Skeletal muscle satellite cell (primary cell): ENCODE measurements at regions not wholly inside any gene's neighbourhood (a gene's known extent, or its start where the extent isn't known, plus 50 kb on each side); places are given as distances from the start of the nearest gene placed in this dataset.

Source experiments
- H3K27me3 ChIP-seq: 2 replicates; pipeline ENCODE4 v1.7.0; 2013; ENCODE audit warnings: low read length; ENCODE audit not compliant: control insufficient read depth, insufficient read depth
- H3K36me3 ChIP-seq: 2 replicates; pipeline ENCODE4 v1.7.0; 2013; ENCODE audit warnings: mild to moderate bottlenecking, control low read depth, low read length; ENCODE audit not compliant: insufficient read depth
- H3K4me1 ChIP-seq: 2 replicates; pipeline ENCODE4 v1.7.0; 2013; ENCODE audit warnings: low read length; ENCODE audit not compliant: control insufficient read depth, insufficient read depth
- H3K4me2 ChIP-seq: 2 replicates; pipeline ENCODE4 v1.7.0; 2013; ENCODE audit warnings: mild to moderate bottlenecking, low read length
- H3K4me3 ChIP-seq: 2 replicates; pipeline ENCODE4 v1.7.0; 2013; ENCODE audit warnings: low read length
- H3K9ac ChIP-seq: 2 replicates; pipeline ENCODE4 v1.7.0; 2013; ENCODE audit warnings: mild to moderate bottlenecking, low read depth, low read length, moderate library complexity
- H3K9me3 ChIP-seq: replicated peaks from 2 replicates; pipeline ENCODE4 v1.7.0; 2013; ENCODE audit warnings: mild to moderate bottlenecking, control low read depth, low read length

GRCh38 chr20:41939659-41940058 is 321.5 kb upstream of the CHD6 start:
- Histone ChIP-seq H3K9ac (no peak overlapping the region), H3K4me3 (no peak overlapping the region), H3K27me3 (no peaks in the 10 kb centered on the region), H3K9me3 (peaks cover 12% of the 10 kb centered on the region), H3K4me2 (no peak overlapping the region), H3K36me3 (no peaks in the 10 kb centered on the region), H3K4me1 (no peaks in the 10 kb centered on the region)

DNA sequence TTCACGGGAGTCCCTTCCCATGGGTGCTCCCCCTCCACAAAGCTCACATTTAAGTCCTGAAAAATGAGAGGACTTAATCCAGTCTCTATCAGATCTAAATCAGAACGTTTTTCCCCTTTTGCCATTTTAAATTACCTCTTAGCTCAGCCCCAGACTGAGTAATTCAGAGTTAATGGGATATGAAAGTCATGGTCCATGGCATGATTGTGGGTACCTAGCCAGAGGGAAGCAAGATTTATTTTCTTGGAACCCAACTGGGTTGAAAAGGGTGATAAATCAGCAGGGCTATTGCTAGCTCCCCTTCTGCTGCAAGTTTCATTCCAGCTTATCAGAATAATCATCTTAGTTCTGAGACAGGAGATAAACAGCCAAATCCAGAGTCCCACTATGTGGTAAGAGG is 320.2 kb upstream of the CHD6 start:
- no peaks in the 10 kb centered on the region for H3K27me3 ChIP-seq
- no peak overlapping the region for H3K9ac ChIP-seq
- peaks cover 12% of the 10 kb centered on the region for H3K9me3 ChIP-seq
- no peaks in the 10 kb centered on the region for H3K4me1 ChIP-seq
- H3K36me3 ChIP-seq, result no peaks in the 10 kb centered on the region
- H3K4me2 ChIP-seq, result no peak overlapping the region
- H3K4me3 ChIP-seq, result no peak overlapping the region

DNA sequence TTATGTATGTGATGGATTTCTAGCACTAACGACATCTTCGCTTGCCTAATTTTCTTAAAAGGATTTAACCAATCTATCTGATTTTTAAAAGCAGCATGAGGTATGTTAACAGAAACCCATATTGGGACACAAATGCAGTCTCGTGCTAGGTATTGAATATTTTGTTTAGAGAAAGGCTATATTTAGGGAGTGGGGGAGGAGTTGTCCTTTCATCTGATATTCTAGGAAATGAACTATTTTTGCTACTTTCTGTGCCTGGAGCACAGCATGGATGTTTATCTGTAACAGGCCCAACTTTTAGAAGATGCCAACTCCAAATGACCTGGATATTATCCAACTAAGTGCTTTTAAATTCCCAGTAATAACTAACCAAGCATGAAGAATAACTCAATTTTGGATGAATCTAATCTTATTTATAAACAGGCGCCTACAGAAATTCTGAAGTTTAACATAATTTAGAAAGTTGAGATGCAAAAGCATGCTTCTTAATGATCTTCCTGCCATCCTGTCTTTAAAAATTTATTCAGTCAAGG is 317.1 kb upstream of the CHD6 start:
- H3K9ac ChIP-seq, result no peak overlapping the region
- H3K4me3 ChIP-seq, result no peak overlapping the region
- no peaks in the 10 kb centered on the region for H3K27me3 ChIP-seq
- H3K9me3 ChIP-seq, result peaks cover 6% of the 10 kb centered on the region
- no peaks in the 10 kb centered on the region for H3K4me1 ChIP-seq
- no peaks in the 10 kb centered on the region for H3K36me3 ChIP-seq
- no peak overlapping the region for H3K4me2 ChIP-seq

DNA sequence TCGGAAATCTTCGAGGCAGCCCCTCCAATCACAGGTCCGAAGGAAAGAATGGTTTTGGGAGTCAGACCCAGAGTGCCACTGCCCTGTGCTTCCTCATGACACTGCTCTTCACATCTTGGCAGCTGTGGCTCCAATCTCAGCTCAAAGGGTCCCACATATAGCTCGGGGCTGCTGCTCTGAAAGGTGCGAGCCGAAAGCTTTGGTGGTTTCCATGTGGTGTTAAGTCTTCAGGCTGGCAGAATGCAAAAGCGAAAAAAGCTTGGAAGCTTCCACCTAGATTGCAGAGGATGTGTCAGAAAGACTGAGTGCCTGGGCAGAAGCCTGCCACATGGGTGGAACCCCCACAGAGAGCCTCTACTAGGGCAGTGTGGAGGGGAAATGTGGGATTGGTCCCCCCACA is 314.3 kb upstream of the CHD6 start:
- Histone ChIP-seq H3K9me3 (peaks cover 11% of the 10 kb centered on the region), H3K4me3 (no peak overlapping the region), H3K27me3 (no peaks in the 10 kb centered on the region), H3K9ac (no peak overlapping the region), H3K4me1 (no peaks in the 10 kb centered on the region), H3K4me2 (no peak overlapping the region), H3K36me3 (no peaks in the 10 kb centered on the region)

DNA sequence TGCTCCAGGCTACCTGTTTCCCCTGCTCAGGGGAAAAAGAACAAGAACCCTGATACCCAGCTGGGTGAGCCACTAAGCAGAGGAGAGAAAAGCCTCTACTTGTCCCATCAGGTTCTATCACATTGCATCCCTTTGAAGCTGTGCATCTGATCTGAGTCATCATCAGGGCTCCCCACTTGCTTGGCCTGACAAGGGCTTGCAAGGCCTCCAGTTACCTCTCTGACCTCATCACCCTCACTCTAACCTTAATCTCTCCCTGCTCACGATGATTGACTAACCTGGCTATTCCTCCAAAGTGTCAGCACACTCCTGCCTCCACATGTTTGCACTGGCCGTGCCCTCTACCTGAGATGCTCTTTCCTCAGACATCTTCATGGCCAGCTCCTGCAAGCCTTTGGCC is 309.5 kb upstream of the CHD6 start:
- no peak overlapping the region for H3K9ac ChIP-seq
- no peaks in the 10 kb centered on the region for H3K27me3 ChIP-seq
- H3K36me3 ChIP-seq, result no peaks in the 10 kb centered on the region
- no peak overlapping the region for H3K4me2 ChIP-seq
- H3K4me3 ChIP-seq, result no peak overlapping the region
- peaks cover 6% of the 10 kb centered on the region for H3K9me3 ChIP-seq
- H3K4me1 ChIP-seq, result no peaks in the 10 kb centered on the region

GRCh38 chr20:41927189-41927588 is 309.0 kb upstream of the CHD6 start:
- Histone ChIP-seq H3K4me2 (no peak overlapping the region), H3K4me3 (no peak overlapping the region), H3K9ac (no peak overlapping the region), H3K9me3 (peaks cover 6% of the 10 kb centered on the region), H3K27me3 (no peaks in the 10 kb centered on the region), H3K36me3 (no peaks in the 10 kb centered on the region), H3K4me1 (no peaks in the 10 kb centered on the region)

- H3K4me3 ChIP-seq, result no peak overlapping the region
- no peaks in the 10 kb centered on the region for H3K27me3 ChIP-seq
- H3K9me3 ChIP-seq, result peaks cover 6% of the 10 kb centered on the region
- H3K4me1 ChIP-seq, result no peaks in the 10 kb centered on the region
- no peak overlapping the region for H3K4me2 ChIP-seq
- no peak overlapping the region for H3K9ac ChIP-seq
- no peaks in the 10 kb centered on the region for H3K36me3 ChIP-seq
Observed at GRCh38 chr20:41925476-41925875, 307.3 kb upstream of the CHD6 start.

- no peak overlapping the region for H3K9ac ChIP-seq
- no peaks in the 10 kb centered on the region for H3K9me3 ChIP-seq
- no peak overlapping the region for H3K4me3 ChIP-seq
- H3K4me1 ChIP-seq, result no peaks in the 10 kb centered on the region
- H3K4me2 ChIP-seq, result no peak overlapping the region
- H3K36me3 ChIP-seq, result no peaks in the 10 kb centered on the region
- H3K27me3 ChIP-seq, result no peaks in the 10 kb centered on the region
Observed at GRCh38 chr20:41923624-41924023, 305.4 kb upstream of the CHD6 start.

- Histone ChIP-seq H3K4me1 (no peaks in the 10 kb centered on the region), H3K9me3 (no peaks in the 10 kb centered on the region), H3K4me2 (no peak overlapping the region), H3K27me3 (no peaks in the 10 kb centered on the region), H3K9ac (no peak overlapping the region), H3K36me3 (no peaks in the 10 kb centered on the region), H3K4me3 (no peak overlapping the region)
Observed at GRCh38 chr20:41913146-41913545, 295.0 kb upstream of the CHD6 start.

- H3K4me3 ChIP-seq, result no peak overlapping the region
- H3K27me3 ChIP-seq, result no peaks in the 10 kb centered on the region
- H3K9ac ChIP-seq, result no peak overlapping the region
- H3K4me1 ChIP-seq, result no peaks in the 10 kb centered on the region
- H3K36me3 ChIP-seq, result no peaks in the 10 kb centered on the region
- no peaks in the 10 kb centered on the region for H3K9me3 ChIP-seq
- no peak overlapping the region for H3K4me2 ChIP-seq
Observed at GRCh38 chr20:41910558-41910957, 292.4 kb upstream of the CHD6 start.

GRCh38 chr20:41905199-41905598 is 287.0 kb upstream of the CHD6 start:
- Histone ChIP-seq H3K27me3 (no peaks in the 10 kb centered on the region), H3K4me2 (no peak overlapping the region), H3K36me3 (no peaks in the 10 kb centered on the region), H3K9me3 (no peaks in the 10 kb centered on the region), H3K4me1 (no peaks in the 10 kb centered on the region), H3K4me3 (no peak overlapping the region), H3K9ac (no peak overlapping the region)

GRCh38 chr20:41903586-41903985 is 285.4 kb upstream of the CHD6 start:
- Histone ChIP-seq H3K36me3 (no peaks in the 10 kb centered on the region), H3K9ac (no peak overlapping the region), H3K27me3 (no peaks in the 10 kb centered on the region), H3K4me1 (no peaks in the 10 kb centered on the region), H3K4me3 (no peak overlapping the region), H3K9me3 (no peaks in the 10 kb centered on the region), H3K4me2 (no peak overlapping the region)
